H1 (cell line): ENCODE measurements at regions not wholly inside any gene's neighbourhood (a gene's known extent, or its start where the extent isn't known, plus 50 kb on each side); places are given as distances from the start of the nearest gene placed in this dataset.

Experiments
- BCL11A ChIP-seq, 2 experiments: IDR thresholded peaks; one replicate each; pipeline ENCODE4 v1.6.1; 2011; ENCODE audit warnings: low read depth in 2 of 2, low read length in 2 of 2, mild to moderate bottlenecking in 2 of 2
- CHD1 ChIP-seq: IDR thresholded peaks from 2 replicates; pipeline ENCODE4 v1.6.1; 2012; ENCODE audit warnings: low read depth, low read length, improper control_type of control experiment
- E2F6 ChIP-seq: IDR thresholded peaks from 2 replicates; pipeline ENCODE4 v1.6.1; 2012; ENCODE audit warnings: inconsistent platforms
- FOSL1 ChIP-seq: IDR thresholded peaks from 2 replicates; pipeline ENCODE4 v1.6.1; 2011; ENCODE audit warnings: mild to moderate bottlenecking, low read depth, low read length, moderate library complexity; ENCODE audit not compliant: insufficient read depth
- GABPA ChIP-seq: IDR thresholded peaks from 2 replicates; pipeline ENCODE4 v1.6.1; 2011; ENCODE audit warnings: mild to moderate bottlenecking, low read length, moderate library complexity, borderline replicate concordance; ENCODE audit not compliant: insufficient read depth
- KDM1A ChIP-seq: fragments of 200-600, 300-600 bp; sonication (generic); IDR thresholded peaks from 2 replicates; pipeline ENCODE4 v1.7.1; 2016; ENCODE audit warnings: mild to moderate bottlenecking, low read length, borderline replicate concordance

GRCh38 chrX:6678313-6678712 lies 143.4 kb upstream of the VCX3A start (continued):
- no peak for TF ChIP-seq BCL11A (IDR thresholded peaks at IDR 0.05; ENCODE audit: low read depth in 2 of 2, low read length in 2 of 2)
- TF ChIP-seq FOSL1 = no peak
- no peak for TF ChIP-seq KDM1A
- TF ChIP-seq CHD1 = no peak
- TF ChIP-seq GABPA = no peak
- no peak for TF ChIP-seq E2F6
